GM21423 (cell line): ENCODE measurements at regions not wholly inside any gene's neighbourhood (a gene's known extent, or its start where the extent isn't known, plus 50 kb on each side); places are given as distances from the start of the nearest gene placed in this dataset.
A peak's percentile ranks its signal among the peaks of the same experiment; 100 is the strongest.

ENCODE experiments used
- ATAC-seq: cut with Tn5 transposase; IDR thresholded peaks from one replicate; pipeline ENCODE4 v1.9.1; 2021; ENCODE audit warnings: mild to moderate bottlenecking, moderate library complexity; ENCODE audit not compliant: unreplicated experiment

GRCh38 chr12:118689793-118690192, 291.5 kb upstream of the SRRM4 start:
- ATAC-seq = peak; percentile 49

- ATAC-seq = no peak
Observed at GRCh38 chr12:118690506-118690905, 290.8 kb upstream of the SRRM4 start.

- no peak for ATAC-seq
Observed at GRCh38 chr12:118694128-118694775, 287.1 kb upstream of the SRRM4 start.

GRCh38 chr12:118704527-118705241, 276.7 kb upstream of the SRRM4 start:
- ATAC-seq = no peak

GRCh38 chr12:118706437-118706836, 274.9 kb upstream of the SRRM4 start:
- ATAC-seq = no peak

- no peak for ATAC-seq
Observed at GRCh38 chr12:118709946-118710345, 271.4 kb upstream of the SRRM4 start.

- ATAC-seq = no peak
Observed at GRCh38 chr12:118711185-118711584, 270.2 kb upstream of the SRRM4 start.

- ATAC-seq = peak; percentile 59
Observed at GRCh38 chr12:118714051-118714460, 267.3 kb upstream of the SRRM4 start.

- ATAC-seq = no peak
Observed at GRCh38 chr12:118714500-118714899, 266.8 kb upstream of the SRRM4 start.

- no peak for ATAC-seq
Observed at GRCh38 chr12:118715647-118716046, 265.7 kb upstream of the SRRM4 start.

GRCh38 chr12:118727196-118727978, 254.0 kb upstream of the SRRM4 start:
- no peak for ATAC-seq

GRCh38 chr12:118727979-118728366, 253.4 kb upstream of the SRRM4 start:
- no peak for ATAC-seq

- ATAC-seq = no peak
Observed at GRCh38 chr12:118734266-118734665, 247.1 kb upstream of the SRRM4 start.

- ATAC-seq = no peak
Observed at GRCh38 chr12:118737985-118738540, 243.3 kb upstream of the SRRM4 start.

GRCh38 chr12:118741194-118741593, 240.1 kb upstream of the SRRM4 start:
- no peak for ATAC-seq

- ATAC-seq = no peak
Observed at GRCh38 chr12:118742431-118742830, 238.9 kb upstream of the SRRM4 start.

- no peak for ATAC-seq
Observed at GRCh38 chr12:118743896-118744700, 237.2 kb upstream of the SRRM4 start.

GRCh38 chr12:118746176-118746575, 235.2 kb upstream of the SRRM4 start:
- no peak for ATAC-seq

- no peak for ATAC-seq
Observed at GRCh38 chr12:118746960-118747359, 234.4 kb upstream of the SRRM4 start.

- ATAC-seq = no peak
Observed at GRCh38 chr12:118747771-118748170, 233.6 kb upstream of the SRRM4 start.
